Testis (tissue), 2 donors: ENCODE measurements at regions not wholly inside any gene's neighbourhood (a gene's known extent, or its start where the extent isn't known, plus 50 kb on each side); places are given as distances from the start of the nearest gene placed in this dataset.
A peak's percentile ranks its signal among the peaks of the same experiment; 100 is the strongest.

Experiments used
- DNase-seq: peaks from one replicate; pipeline ENCODE4 v3.0.0-alpha.2; 2019
- H3K27ac ChIP-seq, 2 donors: fragments of 200-600 bp; sonication (generic); one replicate each; pipeline ENCODE4 v1.5.1; 2019
- H3K27me3 ChIP-seq: fragments of 200-600 bp; sonication (generic); one replicate; pipeline ENCODE4 v1.5.1; 2019
- H3K36me3 ChIP-seq: fragments of 200-600 bp; sonication (generic); one replicate; pipeline ENCODE4 v1.5.1; 2017; ENCODE audit warnings: low read depth; ENCODE audit errors: missing control alignments
- H3K4me1 ChIP-seq: fragments of 200-600 bp; sonication (generic); one replicate; pipeline ENCODE4 v1.5.1; 2019
- H3K4me3 ChIP-seq, 2 donors: fragments of 200-600 bp; sonication (generic); one replicate each; pipeline ENCODE4 v1.5.1; 2017 to 2019
- H3K9me3 ChIP-seq: fragments of 200-600 bp; sonication (generic); one replicate; pipeline ENCODE4 v1.5.1; 2017
- CTCF ChIP-seq, 3 experiments: fragments of 450-650 bp in 2 of 3; fragments of 200-600 bp in 1 of 3; sonication (generic) in 1 of 3; IDR thresholded peaks; one replicate each; pipeline ENCODE4 v1.5.1; 2016 to 2019; ENCODE audit warnings: antibody characterized with exemption in 3 of 3, mild to moderate bottlenecking in 2 of 3, moderate library complexity in 1 of 3
- POLR2A ChIP-seq: fragments of 450-650 bp; IDR thresholded peaks from one replicate; pipeline ENCODE4 v1.6.1; 2017; ENCODE audit warnings: antibody characterized with exemption, mild to moderate bottlenecking, moderate library complexity
- WGBS, 2 donors: methylation state at CpG; one replicate each; pipeline ENCODE4 v1.1.5; 2018; 5-methylcytosine and 5-hydroxymethylcytosine counted together
- intact Hi-C: fragments of 100-400 bp; cut with DNase I; formaldehyde crosslinking; loops from one replicate; pipeline ENCODE4 v1.15.1; 2023; ENCODE audit warnings: low total_unique reads

- H3K9me3 ChIP-seq: no peaks in the 10 kb centered on the region
- H3K27me3 ChIP-seq: no peaks in the 10 kb centered on the region
- DNase-seq: no peak
- 53 to 60% methylated on average over 7 of the region's 7 CpGs for WGBS, 2 donors
- H3K4me1 ChIP-seq: peaks cover 11% of the 10 kb centered on the region
- no peak for TF ChIP-seq POLR2A
- TF ChIP-seq CTCF (IDR thresholded peaks at IDR 0.05): no peak
- H3K4me3 ChIP-seq: no peak overlapping the region
- H3K27ac ChIP-seq: peak overlapping the region in 1 of 2 donors; percentile 36
- intact Hi-C loops: no loop called here
- H3K36me3 ChIP-seq: no peaks in the 10 kb centered on the region
These were observed 152.5 kb upstream of the RAI14 start for GRCh38 chr5:34503379-34504253.

GRCh38 chr5:34504967-34505366, 151.2 kb upstream of the RAI14 start:
- Histone ChIP-seq H3K4me3 (no peak overlapping the region), H3K27me3 (no peaks in the 10 kb centered on the region), H3K36me3 (no peaks in the 10 kb centered on the region), H3K9me3 (no peaks in the 10 kb centered on the region), H3K27ac (no peak overlapping the region), H3K4me1 (no peaks in the 10 kb centered on the region)
- DNase-seq: no peak
- TF ChIP-seq CTCF (IDR thresholded peaks at IDR 0.05) (no peak), POLR2A (no peak)
- intact Hi-C loops: no loop called here

- no peak for TF ChIP-seq CTCF (IDR thresholded peaks at IDR 0.05)
- TF ChIP-seq POLR2A: no peak
- 81 to 89% methylated on average over 2 of the region's 2 CpGs for WGBS, 2 donors
- Histone ChIP-seq H3K27ac (no peak overlapping the region), H3K27me3 (no peaks in the 10 kb centered on the region), H3K36me3 (no peaks in the 10 kb centered on the region), H3K4me1 (no peaks in the 10 kb centered on the region), H3K4me3 (no peak overlapping the region), H3K9me3 (no peaks in the 10 kb centered on the region)
- no peak for DNase-seq
- intact Hi-C loops: no loop called here
These were observed 150.4 kb upstream of the RAI14 start for GRCh38 chr5:34505731-34506130.

GRCh38 chr5:34507933-34508332, 148.2 kb upstream of the RAI14 start:
- no peak for TF ChIP-seq POLR2A
- no peak for TF ChIP-seq CTCF (IDR thresholded peaks at IDR 0.05)
- H3K9me3 ChIP-seq: no peaks in the 10 kb centered on the region
- H3K27ac ChIP-seq: no peak overlapping the region
- no peak overlapping the region for H3K4me3 ChIP-seq
- no peaks in the 10 kb centered on the region for H3K4me1 ChIP-seq
- intact Hi-C loops: no loop called here
- WGBS, 2 donors: 94 to 100% methylated on average over 2 of the region's 2 CpGs
- no peak for DNase-seq
- no peaks in the 10 kb centered on the region for H3K36me3 ChIP-seq
- no peaks in the 10 kb centered on the region for H3K27me3 ChIP-seq

GRCh38 chr5:34509392-34509791, 146.7 kb upstream of the RAI14 start:
- Histone ChIP-seq H3K9me3 (no peaks in the 10 kb centered on the region), H3K27me3 (no peaks in the 10 kb centered on the region), H3K4me1 (no peaks in the 10 kb centered on the region), H3K4me3 (no peak overlapping the region), H3K27ac (peak overlapping the region in 1 of 2 donors; percentile 20), H3K36me3 (no peaks in the 10 kb centered on the region)
- DNase-seq: no peak
- TF ChIP-seq CTCF (IDR thresholded peaks at IDR 0.05) (no peak), POLR2A (no peak)
- intact Hi-C loops: no loop called here
- 77 to 83% methylated on average over 2 of the region's 2 CpGs for WGBS, 2 donors
